Erythroblast (primary cell): ENCODE measurements at regions not wholly inside any gene's neighbourhood (a gene's known extent, or its start where the extent isn't known, plus 50 kb on each side); places are given as distances from the start of the nearest gene placed in this dataset.

Source experiments
- GATA1 ChIP-seq: IDR thresholded peaks from 2 replicates; pipeline ENCODE4 v1.6.1; 2011; ENCODE audit warnings: low read depth, mild to moderate bottlenecking, control low read depth, low read length, moderate library complexity
- POLR2A ChIP-seq: IDR thresholded peaks from 2 replicates; pipeline ENCODE4 v1.6.1; 2011; ENCODE audit warnings: mild to moderate bottlenecking, low read length

- no peak for TF ChIP-seq POLR2A
- no peak for TF ChIP-seq GATA1
These were observed 492.0 kb upstream of the ARX start for GRCh38 chrX:25507801-25508200.
